GM12878 (cell line): ENCODE measurements at regions not wholly inside any gene's neighbourhood (a gene's known extent, or its start where the extent isn't known, plus 50 kb on each side); places are given as distances from the start of the nearest gene placed in this dataset.

ENCODE experiments used
- ATAC-seq: fragments of 200-7000 bp; cut with Tn5 transposase; 3 replicates; pipeline ENCODE4 v1.9.1; 2020; ENCODE audit warnings: mild to moderate bottlenecking, moderate library complexity
- BruUV-seq: library from RNA; stranded (reverse); fragments of 400-500 nt; replicated peaks from 2 replicates; lab custom pipeline; 2021; lab: Mats Ljungman, UMichigan
- CTCF ChIA-PET: fragments of 300-600 bp; sonication (Branson Sonifier 250); formaldehyde crosslinking; extraction: SDS; loops from one replicate; lab custom pipeline; 2021; ENCODE audit warnings: inconsistent platforms; lab: Yijun Ruan, JAX
- POLR2A ChIA-PET: fragments of 350-600 bp; formaldehyde crosslinking; extraction: SDS; loops from one replicate; lab custom pipeline; 2021; ENCODE audit warnings: inconsistent platforms; lab: Charles Lee
- RAD21 ChIA-PET: fragments of 300-600 bp; sonication (Branson Sonifier 250); formaldehyde crosslinking; loops from one replicate; lab custom pipeline; 2023; ENCODE audit warnings: antibody characterized with exemption; ENCODE audit not compliant: unreplicated experiment; lab: Charles Lee
- SMC1A ChIA-PET: fragments of 300-600 bp; sonication (Branson Sonifier 250); formaldehyde crosslinking; loops from one replicate; lab custom pipeline; 2023; ENCODE audit not compliant: unreplicated experiment, uncharacterized antibody; lab: Charles Lee
- DNase-seq: peaks from one replicate; pipeline ENCODE4 v3.0.0-alpha.2; 2011; ENCODE audit warnings: low read depth, low spot score
- FAIRE-seq: peaks from 3 replicates; lab custom pipeline; 2011; peaks lifted over from hg19 to GRCh38; lab: Jason Lieb, UNC
- H2AFZ ChIP-seq: 2 replicates; pipeline ENCODE4 v1.6.0; 2011; ENCODE audit warnings: low read depth, low read length, control low read depth; ENCODE audit not compliant: control insufficient read depth
- H3K27ac ChIP-seq: 2 replicates; pipeline ENCODE4 v1.5.1; 2011; ENCODE audit warnings: control low read depth; ENCODE audit not compliant: control insufficient read depth, insufficient read depth
- H3K27me3 ChIP-seq, 2 experiments: replicated peaks in 1 of 2; 2 replicates each; pipeline versions ENCODE4 v1.6.0 to v1.6.1; 2011; ENCODE audit warnings: low read length in 1 of 2; ENCODE audit not compliant: control insufficient read depth in 2 of 2, insufficient read depth in 2 of 2
- H3K36me3 ChIP-seq, 2 experiments: 2 replicates each; pipeline ENCODE4 v1.5.1; 2011; ENCODE audit warnings: low read length in 1 of 2; ENCODE audit not compliant: control insufficient read depth in 2 of 2, insufficient read depth in 2 of 2
- H3K4me1 ChIP-seq: 2 replicates; pipeline ENCODE4 v1.6.1; 2011; ENCODE audit warnings: mild to moderate bottlenecking, low read length, moderate library complexity, mixed read lengths; ENCODE audit not compliant: control insufficient read depth, insufficient read depth
- H3K4me2 ChIP-seq: 2 replicates; pipeline ENCODE4 v1.6.0; 2011; ENCODE audit warnings: control low read depth; ENCODE audit not compliant: control insufficient read depth, insufficient read depth
- H3K4me3 ChIP-seq: fragments of 200-600 bp; sonication (generic); 2 replicates; pipeline ENCODE4 v1.5.1; 2016
- H3K79me2 ChIP-seq: 2 replicates; pipeline ENCODE4 v1.6.0; 2011; ENCODE audit warnings: low read length; ENCODE audit not compliant: control insufficient read depth, insufficient read depth
- H3K9ac ChIP-seq: 2 replicates; pipeline ENCODE4 v1.8.0; 2011; ENCODE audit warnings: low read length, control low read depth, mixed read lengths; ENCODE audit not compliant: control insufficient read depth, insufficient read depth
- H3K9me3 ChIP-seq: replicated peaks from 3 replicates; pipeline ENCODE4 v1.5.1; 2011; ENCODE audit warnings: mild to moderate bottlenecking, low read length; ENCODE audit not compliant: control insufficient read depth, insufficient read depth
- H4K20me1 ChIP-seq: 2 replicates; pipeline ENCODE4 v1.6.0; 2011; ENCODE audit not compliant: control insufficient read depth, insufficient read depth
- BRCA1 ChIP-seq: IDR thresholded peaks from 2 replicates; pipeline ENCODE4 v1.6.1; 2011; ENCODE audit warnings: low read depth, low read length, improper control_type of control experiment
- CHD2 ChIP-seq: IDR thresholded peaks from 2 replicates; pipeline ENCODE4 v1.6.1; 2011; ENCODE audit warnings: low read depth, low read length, improper control_type of control experiment, borderline replicate concordance
- CHD4 ChIP-seq: fragments of 200-600 bp; sonication (generic); IDR thresholded peaks from 2 replicates; pipeline ENCODE4 v1.6.1; 2016; ENCODE audit warnings: mild to moderate bottlenecking
- CREB1 ChIP-seq: IDR thresholded peaks from 2 replicates; pipeline ENCODE4 v1.6.1; 2012; ENCODE audit warnings: low read depth, mild to moderate bottlenecking, inconsistent platforms
- ETV6 ChIP-seq, 2 experiments: fragments of 450-650 bp in 1 of 2; IDR thresholded peaks in 1 of 2; conservative IDR thresholded peaks in 1 of 2; 2 replicates each; pipeline ENCODE4 v1.6.1; 2014; ENCODE audit warnings: antibody characterized with exemption in 1 of 2, borderline replicate concordance in 1 of 2, low read depth in 1 of 2, mild to moderate bottlenecking in 1 of 2, moderate library complexity in 1 of 2
- HDAC2 ChIP-seq: fragments of 200-600 bp; sonication (generic); IDR thresholded peaks from 2 replicates; pipeline ENCODE4 v1.6.1; 2017
- MTA2 ChIP-seq: fragments of 450-650 bp; IDR thresholded peaks from 2 replicates; pipeline ENCODE4 v1.6.1; 2016; ENCODE audit warnings: low read depth, mild to moderate bottlenecking, moderate library complexity
- MXI1 ChIP-seq: fragments of 150-350 bp; IDR thresholded peaks from 2 replicates; pipeline ENCODE4 v1.6.1; 2011; ENCODE audit warnings: low read depth, mild to moderate bottlenecking, inconsistent platforms, low read length, improper control_type of control experiment
- POLR2AphosphoS5 ChIP-seq: IDR thresholded peaks from 2 replicates; pipeline ENCODE4 v1.6.1; 2011; ENCODE audit warnings: mild to moderate bottlenecking, low read length, inconsistent platforms
- RB1 ChIP-seq: fragments of 450-650 bp; formaldehyde crosslinking; IDR thresholded peaks from 2 replicates; pipeline ENCODE4 v1.6.1; 2017; ENCODE audit warnings: mild to moderate bottlenecking, borderline replicate concordance
- SRF ChIP-seq, 2 experiments: IDR thresholded peaks; 2 replicates each; pipeline ENCODE4 v1.6.1; 2011; ENCODE audit warnings: low read depth in 2 of 2, low read length in 2 of 2, mild to moderate bottlenecking in 1 of 2, moderate library complexity in 1 of 2
- TAF1 ChIP-seq: IDR thresholded peaks from 2 replicates; pipeline ENCODE4 v1.6.1; 2011; ENCODE audit warnings: mild to moderate bottlenecking, low read depth, low read length, borderline replicate concordance
- WGBS: methylation state at CpG from one replicate; pipeline ENCODE4 v1.1.6; 2016; ENCODE audit warnings: low lambda C conversion rate; ENCODE audit not compliant: insufficient replicate concordance, insufficient coverage; ENCODE audit errors: missing lambda C conversion rate; 5-methylcytosine and 5-hydroxymethylcytosine counted together
- in situ Hi-C: fragments of 300-500 bp; cut with MboI; formaldehyde crosslinking; loops from 9 replicates; pipeline ENCODE4 v1.14.3; 2018; ENCODE audit warnings: mixed read lengths
- intact Hi-C: fragments of 100-400 bp; cut with micrococcal nuclease; formaldehyde crosslinking; loops from one replicate; pipeline ENCODE4 v1.14.2; 2022; ENCODE audit not compliant: unreplicated experiment

GRCh38 chr11:41534861-41535260 lies 75.4 kb upstream of the LRRC4C start:
- in situ Hi-C loops (no loop called here), intact Hi-C loops (no loop called here)
- no peak overlapping the region for H3K27ac ChIP-seq
- no peaks in the 10 kb centered on the region for H3K9me3 ChIP-seq
- H3K4me1 ChIP-seq = no peaks in the 10 kb centered on the region
- no peaks in the 10 kb centered on the region for H3K79me2 ChIP-seq
- no peaks in the 10 kb centered on the region for H4K20me1 ChIP-seq
- H3K4me2 ChIP-seq = no peak overlapping the region
- no peaks in the 10 kb centered on the region for H3K36me3 ChIP-seq
- ATAC-seq = no peak
- no peak overlapping the region for H3K9ac ChIP-seq
- no peak overlapping the region for H3K4me3 ChIP-seq
- TF ChIP-seq CHD2 (no peak), RB1 (no peak), SRF (IDR thresholded peaks at IDR 0.05; ENCODE audit: low read depth in 2 of 2, low read length in 2 of 2) (no peak), MTA2 (no peak), CREB1 (no peak), ETV6 (conservative IDR thresholded peaks at IDR 0.05 in 1 of 2, IDR thresholded peaks at IDR 0.05 in 1 of 2; ENCODE audit: borderline replicate concordance in 1 of 2, low read depth in 1 of 2) (no peak), HDAC2 (no peak), POLR2AphosphoS5 (no peak), MXI1 (no peak), TAF1 (no peak), BRCA1 (no peak), CHD4 (no peak)
- ChIA-PET CTCF (interaction anchor here (0.7 kb wide), 1 partner anchor 202 kb away, joined by 4 read pairs; no protein-coding TSS in a partner anchor), SMC1A (no interaction called here), POLR2A (no interaction called here), RAD21 (no interaction called here)
- no TSS peak for BruUV-seq
- H3K27me3 ChIP-seq = no peaks in the 10 kb centered on the region
- WGBS = 0% methylated on average over 2 of the region's 2 CpGs
- FAIRE-seq = no peak
- H2AFZ ChIP-seq = no peak overlapping the region
- no peak for DNase-seq
